LNCaP clone FGC (cell line): ENCODE measurements at regions not wholly inside any gene's neighbourhood (a gene's known extent, or its start where the extent isn't known, plus 50 kb on each side); places are given as distances from the start of the nearest gene placed in this dataset.

Experiments used
- DNase-seq: peaks from one replicate; pipeline ENCODE4 v3.0.0-alpha.2; 2011; ENCODE audit warnings: low read depth
- H3K4me3 ChIP-seq: 2 replicates; pipeline ENCODE4 v1.5.1; 2011; ENCODE audit warnings: mild to moderate bottlenecking, low read depth, low read length, control low read depth
- TF ChIP-seq, protein P1 (sequence below): IDR thresholded peaks from 2 replicates; pipeline ENCODE4 v1.5.1; 2012; ENCODE audit warnings: mild to moderate bottlenecking; ENCODE audit not compliant: control insufficient read depth, insufficient read depth; ENCODE audit errors: extremely low read depth

DNA sequence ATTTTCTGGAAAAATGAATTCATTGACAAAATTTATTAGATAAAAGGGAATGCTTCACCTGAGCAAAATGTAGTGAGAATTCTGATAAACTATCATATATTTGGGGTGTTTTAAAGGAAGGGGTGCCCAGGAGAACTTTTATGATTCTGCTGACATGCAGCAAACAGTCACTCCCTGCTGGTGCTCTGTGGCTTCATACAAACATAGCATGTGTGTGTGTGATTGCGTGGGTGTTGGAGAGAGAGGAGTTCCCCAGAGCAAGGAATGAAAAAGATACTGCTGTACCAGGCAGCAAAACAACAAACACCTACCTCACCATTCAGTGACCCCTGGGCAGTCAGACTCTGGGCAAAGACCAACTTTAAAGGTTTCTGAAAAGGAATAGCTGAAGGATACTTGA lies 546.7 kb downstream of the RFC3 start:
- no peak for DNase-seq
- H3K4me3 ChIP-seq, result no peak overlapping the region
- TF ChIP-seq, protein P1, sequence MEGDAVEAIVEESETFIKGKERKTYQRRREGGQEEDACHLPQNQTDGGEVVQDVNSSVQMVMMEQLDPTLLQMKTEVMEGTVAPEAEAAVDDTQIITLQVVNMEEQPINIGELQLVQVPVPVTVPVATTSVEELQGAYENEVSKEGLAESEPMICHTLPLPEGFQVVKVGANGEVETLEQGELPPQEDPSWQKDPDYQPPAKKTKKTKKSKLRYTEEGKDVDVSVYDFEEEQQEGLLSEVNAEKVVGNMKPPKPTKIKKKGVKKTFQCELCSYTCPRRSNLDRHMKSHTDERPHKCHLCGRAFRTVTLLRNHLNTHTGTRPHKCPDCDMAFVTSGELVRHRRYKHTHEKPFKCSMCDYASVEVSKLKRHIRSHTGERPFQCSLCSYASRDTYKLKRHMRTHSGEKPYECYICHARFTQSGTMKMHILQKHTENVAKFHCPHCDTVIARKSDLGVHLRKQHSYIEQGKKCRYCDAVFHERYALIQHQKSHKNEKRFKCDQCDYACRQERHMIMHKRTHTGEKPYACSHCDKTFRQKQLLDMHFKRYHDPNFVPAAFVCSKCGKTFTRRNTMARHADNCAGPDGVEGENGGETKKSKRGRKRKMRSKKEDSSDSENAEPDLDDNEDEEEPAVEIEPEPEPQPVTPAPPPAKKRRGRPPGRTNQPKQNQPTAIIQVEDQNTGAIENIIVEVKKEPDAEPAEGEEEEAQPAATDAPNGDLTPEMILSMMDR, result no peak

DNA sequence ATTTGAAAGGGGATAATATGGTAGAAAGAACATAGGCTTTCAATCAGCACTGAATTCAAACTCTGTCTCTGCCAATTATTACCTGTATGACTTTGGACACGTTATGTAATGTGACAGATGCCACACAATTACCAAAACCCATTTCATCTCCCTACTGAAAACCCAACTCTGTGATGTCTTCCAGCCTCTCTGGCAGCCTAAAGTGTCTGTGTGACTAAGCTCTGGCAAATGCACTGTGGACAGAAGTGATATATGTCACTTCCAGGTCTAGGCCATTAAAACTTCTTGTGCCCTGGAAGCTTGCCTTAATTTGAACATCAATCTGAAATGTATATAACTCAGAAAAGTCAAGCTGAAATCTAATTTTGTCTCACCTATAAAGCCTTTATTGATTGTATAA lies 552.0 kb downstream of the RFC3 start:
- no peak for DNase-seq
- TF ChIP-seq, protein P1, result no peak
- no peak overlapping the region for H3K4me3 ChIP-seq

DNA sequence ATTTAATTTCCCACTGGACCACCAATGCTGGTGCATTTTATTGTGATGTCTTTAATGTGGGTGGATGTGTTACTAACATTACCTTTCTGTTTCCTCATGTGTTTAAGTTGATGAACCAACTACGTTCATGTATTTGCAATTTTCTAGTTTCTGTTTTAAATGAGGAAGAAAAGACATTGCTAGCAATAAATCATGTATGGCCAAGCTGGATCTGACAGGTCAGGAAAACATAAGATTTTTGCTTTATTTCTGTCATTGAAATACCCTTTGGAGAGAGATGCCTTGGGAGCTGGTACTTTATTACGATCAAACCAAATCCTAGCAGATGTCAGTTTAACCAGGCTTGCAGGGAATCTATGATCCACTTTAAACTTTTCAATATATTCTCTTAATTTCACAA lies 553.2 kb downstream of the RFC3 start:
- TF ChIP-seq, protein P1, result no peak
- no peak for DNase-seq
- H3K4me3 ChIP-seq, result no peak overlapping the region

DNA sequence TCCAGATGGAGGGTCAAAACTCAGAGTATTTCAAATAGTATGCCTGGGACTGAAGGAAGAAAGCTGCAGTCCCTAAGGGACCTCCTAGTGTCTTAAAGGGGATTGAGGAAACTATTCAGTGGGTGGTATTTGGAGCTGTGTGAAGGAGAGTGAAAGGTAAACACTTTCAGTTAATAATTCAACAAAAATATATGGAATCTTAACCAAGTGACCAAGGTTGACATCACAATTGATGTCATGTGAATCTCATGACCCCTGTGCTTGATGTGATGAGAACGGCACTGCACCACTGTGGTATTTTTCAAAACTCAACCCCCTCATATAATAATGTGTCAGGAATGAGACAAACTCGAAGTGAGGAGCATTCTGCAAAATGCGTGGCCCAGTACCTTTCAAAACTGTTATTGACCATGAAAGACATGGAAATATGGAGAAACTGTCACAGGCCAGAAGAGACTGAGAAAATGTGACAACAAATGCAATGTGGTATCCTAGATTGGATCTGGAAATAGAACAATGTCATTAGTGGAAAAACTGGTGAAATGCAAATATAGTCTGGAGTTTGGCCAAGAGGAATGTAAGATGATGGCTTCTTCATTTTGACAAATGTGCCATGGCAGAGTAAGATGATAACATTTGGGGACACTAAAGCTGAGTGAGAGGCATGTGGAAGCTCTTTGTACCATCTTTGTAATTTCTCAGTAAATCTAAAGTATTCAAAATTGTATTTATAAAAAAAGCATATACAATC lies 553.9 kb downstream of the RFC3 start:
- no peak for DNase-seq
- TF ChIP-seq, protein P1, result no peak
- H3K4me3 ChIP-seq, result no peak overlapping the region

DNA sequence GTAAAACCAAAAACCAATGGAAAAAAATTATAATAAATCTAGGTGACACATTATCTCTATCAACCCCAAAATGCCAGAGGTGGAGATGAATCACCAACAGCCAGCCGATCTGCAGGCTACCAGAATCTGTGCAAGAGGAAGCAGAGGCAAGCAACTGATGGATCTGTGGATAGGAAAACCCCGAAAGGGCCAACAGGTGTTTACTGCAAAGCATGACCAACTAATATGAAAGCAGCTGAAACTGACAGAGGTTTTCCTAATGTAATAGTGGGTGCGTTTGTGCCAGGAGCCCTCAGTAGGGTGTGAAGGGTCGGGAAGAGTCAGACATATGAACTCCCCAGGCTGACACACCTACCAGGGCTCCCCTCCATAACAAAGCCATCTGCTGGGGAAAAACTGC lies 554.6 kb downstream of the RFC3 start:
- no peak overlapping the region for H3K4me3 ChIP-seq
- no peak for DNase-seq
- TF ChIP-seq, protein P1, result no peak

DNA sequence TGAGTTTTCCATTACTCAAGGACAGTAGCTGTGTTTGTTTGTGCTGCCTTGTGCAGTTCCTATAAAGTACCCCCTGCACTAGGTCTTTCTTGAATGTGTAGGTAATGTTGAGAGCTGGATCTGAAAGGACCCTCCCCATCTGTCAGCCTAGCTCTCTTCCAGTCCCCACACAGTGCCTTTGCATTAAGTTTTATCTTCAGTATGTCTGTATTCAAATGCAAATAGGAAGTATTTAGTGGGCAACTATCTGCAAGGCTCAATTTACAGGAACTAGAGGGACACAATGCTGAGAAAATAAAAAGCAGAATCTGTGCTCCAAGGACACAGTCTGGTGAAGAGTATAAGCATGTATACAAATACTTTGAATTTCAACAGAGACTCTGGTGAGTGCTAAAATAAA lies 558.5 kb downstream of the RFC3 start:
- H3K4me3 ChIP-seq, result no peak overlapping the region
- no peak for DNase-seq
- TF ChIP-seq, protein P1, result no peak

DNA sequence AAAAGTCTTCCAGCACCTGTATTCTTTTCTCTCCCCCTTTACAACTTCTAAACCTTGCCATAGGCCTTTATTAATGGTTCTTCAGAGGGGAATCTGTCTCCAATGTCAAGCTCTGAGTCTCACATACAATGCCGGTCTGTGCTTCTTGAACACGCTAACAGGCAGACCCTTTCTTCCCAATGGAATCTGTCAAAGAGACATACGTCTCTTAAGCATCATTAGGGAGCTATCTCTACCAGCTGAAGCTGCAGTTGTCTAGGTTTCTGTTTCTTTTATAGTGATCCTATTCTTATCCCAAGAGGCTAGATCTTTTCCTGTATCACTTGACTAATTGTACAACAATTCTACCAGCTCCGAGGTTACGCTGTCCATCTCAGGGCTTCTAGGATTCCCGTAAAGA lies 560.8 kb upstream of the NBEA start:
- no peak overlapping the region for H3K4me3 ChIP-seq
- TF ChIP-seq, protein P1, result no peak

More for the DNA sequence above, 560.8 kb upstream of the NBEA start:
- no peak for DNase-seq
